K562 (cell line): ENCODE measurements at regions not wholly inside any gene's neighbourhood (a gene's known extent, or its start where the extent isn't known, plus 50 kb on each side); places are given as distances from the start of the nearest gene placed in this dataset.

Source experiments
- ATAC-seq: fragments of 200-7000 bp; cut with Tn5 transposase; 3 replicates; pipeline ENCODE4 v1.9.1; 2020; ENCODE audit warnings: moderate library complexity
- BruUV-seq: library from RNA; stranded (reverse); fragments of 400-500 nt; replicated peaks from 2 replicates; lab custom pipeline; 2021; lab: Mats Ljungman, UMichigan
- CTCF ChIA-PET: fragments of 300-600 bp; formaldehyde crosslinking; extraction: SDS; loops from one replicate; lab custom pipeline; 2021; ENCODE audit warnings: low intra/inter-chr PET ratio; lab: Yijun Ruan, JAX
- POLR2A ChIA-PET: fragments of 300-600, 350-650 bp; sonication (Branson Sonifier 250); formaldehyde crosslinking; extraction: SDS; loops from one replicate; lab custom pipeline; 2021; ENCODE audit warnings: antibody characterized with exemption, inconsistent platforms; lab: Yijun Ruan, JAX
- DNase-seq, 4 experiments: peaks; one replicate each; pipeline versions ENCODE4 v3.0.0 to v3.0.0-alpha.2; 2011 to 2018; ENCODE audit warnings: low spot score in 3 of 4, mixed read lengths in 3 of 4; ENCODE audit errors: extremely low read depth in 1 of 4
- FAIRE-seq: peaks from 2 replicates; lab custom pipeline; 2011; peaks lifted over from hg19 to GRCh38; lab: Jason Lieb, UNC
- H2AFZ ChIP-seq: 2 replicates; pipeline ENCODE4 v1.6.0; 2011; ENCODE audit warnings: low read depth, low read length, control low read depth, inconsistent platforms
- H3K27ac ChIP-seq: fragments of 200-600 bp; 3 replicates; pipeline ENCODE4 v1.8.0; 2011; ENCODE audit warnings: low read depth, mild to moderate bottlenecking, control low read depth, inconsistent platforms, low read length, moderate library complexity, mixed read lengths; ENCODE audit errors: extremely low read depth
- H3K27me3 ChIP-seq, 2 experiments: fragments of 300-600 bp in 1 of 2; 2 replicates in 1 of 2; 3 replicates in 1 of 2; pipeline versions ENCODE4 v1.6.0 to v1.8.0; 2011; ENCODE audit warnings: inconsistent platforms in 2 of 2, low read length in 2 of 2, mild to moderate bottlenecking in 1 of 2, mixed read lengths in 1 of 2, moderate library complexity in 1 of 2; ENCODE audit not compliant: control insufficient read depth in 2 of 2, insufficient read depth in 2 of 2
- H3K36me3 ChIP-seq: fragments of 300-600 bp; 3 replicates; pipeline ENCODE4 v1.8.0; 2011; ENCODE audit warnings: mild to moderate bottlenecking, low read length, inconsistent platforms; ENCODE audit not compliant: control insufficient read depth, insufficient read depth
- H3K4me1 ChIP-seq, 2 experiments: fragments of 200-600 bp in 1 of 2; replicated peaks in 1 of 2; 2 replicates in 1 of 2; 3 replicates in 1 of 2; pipeline versions ENCODE4 v1.5.1 to v1.8.0; 2011; ENCODE audit warnings: inconsistent platforms in 2 of 2, low read length in 2 of 2, mild to moderate bottlenecking in 1 of 2, mixed read lengths in 1 of 2, moderate library complexity in 1 of 2; ENCODE audit not compliant: control insufficient read depth in 2 of 2, insufficient read depth in 2 of 2
- H3K4me2 ChIP-seq: 2 replicates; pipeline ENCODE4 v1.6.1; 2011; ENCODE audit warnings: low read length, control low read depth, inconsistent platforms, mixed read lengths; ENCODE audit not compliant: insufficient read depth
- H3K4me3 ChIP-seq: fragments of 200-600 bp; sonication (generic), shearing (Covaris generic); 2 replicates; pipeline ENCODE4 v1.5.1; 2016; ENCODE audit warnings: control low read depth, inconsistent platforms
- H3K79me2 ChIP-seq: fragments of 200-600 bp; 3 replicates; pipeline ENCODE4 v1.8.0; 2011; ENCODE audit warnings: low read length, inconsistent platforms; ENCODE audit not compliant: control insufficient read depth, insufficient read depth
- H3K9ac ChIP-seq, 2 experiments: 2 replicates each; pipeline versions ENCODE4 v1.6.0 to v1.6.1; 2011; ENCODE audit warnings: low read depth in 2 of 2, low read length in 2 of 2, control low read depth in 1 of 2, inconsistent platforms in 1 of 2, mild to moderate bottlenecking in 1 of 2, mixed read lengths in 1 of 2; ENCODE audit not compliant: insufficient read depth in 1 of 2
- H3K9me1 ChIP-seq: one replicate; pipeline ENCODE4 v1.6.0; 2011; ENCODE audit warnings: inconsistent platforms, mild to moderate bottlenecking, low read length, moderate library complexity; ENCODE audit not compliant: control insufficient read depth, insufficient read depth
- H3K9me3 ChIP-seq: replicated peaks from 2 replicates; pipeline ENCODE4 v1.5.1; 2011; ENCODE audit warnings: low read depth, low read length, inconsistent platforms; ENCODE audit not compliant: control insufficient read depth, insufficient read depth
- H4K20me1 ChIP-seq: replicated peaks from 2 replicates; pipeline ENCODE4 v1.6.1; 2011; ENCODE audit warnings: low read length, inconsistent platforms, mixed read lengths; ENCODE audit not compliant: control insufficient read depth, insufficient read depth
- ETV6 ChIP-seq, 3 experiments: fragments of 150-350 bp in 1 of 3; sonication (generic) in 1 of 3; formaldehyde crosslinking in 1 of 3; IDR thresholded peaks; 2 replicates each; pipeline versions ENCODE4 v1.6.1 to v1.8.0; 2014 to 2022; ENCODE audit warnings: borderline replicate concordance in 2 of 3, low read depth in 2 of 3, antibody characterized with exemption in 1 of 3, low read length in 1 of 3, mild to moderate bottlenecking in 1 of 3, missing genetic modification reagents in 1 of 3
- ZNF507 ChIP-seq: conservative IDR thresholded peaks from 2 replicates; pipeline ENCODE4 v1.6.1; 2017; ENCODE audit warnings: missing genetic modification characterization, missing compliant biosample characterization
- ZNF75A ChIP-seq: fragments of 450-650 bp; formaldehyde crosslinking; IDR thresholded peaks from 2 replicates; pipeline ENCODE4 v1.4.0; 2020; ENCODE audit warnings: mild to moderate bottlenecking
- WGBS: fragments of 100-300 bp; shearing (Covaris generic); methylation state at CpG from one replicate; pipeline ENCODE4 v1.1.6; 2016; ENCODE audit warnings: low coverage, mixed read lengths; ENCODE audit not compliant: insufficient coverage; ENCODE audit errors: missing lambda C conversion rate; 5-methylcytosine and 5-hydroxymethylcytosine counted together
- in situ Hi-C: fragments of 300-500 bp; cut with MboI; formaldehyde crosslinking; loops from 4 replicates; pipeline ENCODE4 v1.15.0; 2018; ENCODE audit warnings: inconsistent platforms, mixed read lengths
- intact Hi-C: fragments of 100-400 bp; cut with micrococcal nuclease; formaldehyde crosslinking; loops from 2 replicates; pipeline ENCODE4 v1.14.2; 2022
- TF ChIP-seq, protein P1 (sequence below): fragments of 250-450 bp; sonication (Bioruptor Pico); IDR thresholded peaks from 2 replicates; pipeline ENCODE4 v1.9.0; 2021; ENCODE audit warnings: mild to moderate bottlenecking, inconsistent platforms
- TF ChIP-seq, protein P2 (sequence below), 2 experiments: fragments of 450-650 bp; conservative IDR thresholded peaks; 2 replicates each; pipeline ENCODE4 v1.6.1; 2017; ENCODE audit warnings: mild to moderate bottlenecking in 2 of 2, moderate library complexity in 2 of 2

DNA sequence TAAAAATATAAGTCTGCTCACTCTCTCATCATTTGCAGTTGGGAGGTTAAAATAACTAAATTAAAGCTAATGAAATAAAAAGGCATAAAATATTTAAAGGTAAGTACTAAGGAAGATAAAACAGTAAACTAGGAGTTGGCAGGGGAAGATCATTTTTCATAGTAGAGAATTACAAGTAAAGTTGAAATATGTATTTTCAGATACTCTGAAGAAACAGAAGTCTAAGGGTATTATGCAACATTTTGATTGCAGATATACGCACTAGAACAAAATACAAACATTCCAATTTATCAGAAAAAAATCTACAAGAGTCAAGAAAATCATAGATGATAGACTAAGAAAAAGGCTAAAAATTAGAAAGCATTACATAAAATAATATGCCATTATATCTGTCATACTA, 167.6 kb upstream of the CTAGE1 start (continued):
- TF ChIP-seq, protein P1, sequence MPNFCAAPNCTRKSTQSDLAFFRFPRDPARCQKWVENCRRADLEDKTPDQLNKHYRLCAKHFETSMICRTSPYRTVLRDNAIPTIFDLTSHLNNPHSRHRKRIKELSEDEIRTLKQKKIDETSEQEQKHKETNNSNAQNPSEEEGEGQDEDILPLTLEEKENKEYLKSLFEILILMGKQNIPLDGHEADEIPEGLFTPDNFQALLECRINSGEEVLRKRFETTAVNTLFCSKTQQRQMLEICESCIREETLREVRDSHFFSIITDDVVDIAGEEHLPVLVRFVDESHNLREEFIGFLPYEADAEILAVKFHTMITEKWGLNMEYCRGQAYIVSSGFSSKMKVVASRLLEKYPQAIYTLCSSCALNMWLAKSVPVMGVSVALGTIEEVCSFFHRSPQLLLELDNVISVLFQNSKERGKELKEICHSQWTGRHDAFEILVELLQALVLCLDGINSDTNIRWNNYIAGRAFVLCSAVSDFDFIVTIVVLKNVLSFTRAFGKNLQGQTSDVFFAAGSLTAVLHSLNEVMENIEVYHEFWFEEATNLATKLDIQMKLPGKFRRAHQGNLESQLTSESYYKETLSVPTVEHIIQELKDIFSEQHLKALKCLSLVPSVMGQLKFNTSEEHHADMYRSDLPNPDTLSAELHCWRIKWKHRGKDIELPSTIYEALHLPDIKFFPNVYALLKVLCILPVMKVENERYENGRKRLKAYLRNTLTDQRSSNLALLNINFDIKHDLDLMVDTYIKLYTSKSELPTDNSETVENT = no peak
- TF ChIP-seq ETV6 (IDR thresholded peaks at IDR 0.05; ENCODE audit: borderline replicate concordance in 1 of 2, low read depth in 2 of 2, low read length in 1 of 2) (no peak), ETV6 (CRISPR knock-in tag; IDR thresholded peaks at IDR 0.05; ENCODE audit: borderline replicate concordance) (no peak), ZNF75A (CRISPR knock-in tag) (no peak)

GRCh38 chr18:22585821-22586220, 168.1 kb upstream of the CTAGE1 start:
- no peaks in the 10 kb centered on the region for H3K36me3 ChIP-seq
- no peaks in the 10 kb centered on the region for H4K20me1 ChIP-seq
- intact Hi-C loops (no loop called here), in situ Hi-C loops (no loop called here)
- ChIA-PET CTCF (no interaction called here), POLR2A (interaction anchor here (0.6 to 1.0 kb wide), 2 partner anchors 43 to 207 kb away, joined by 3 read pairs; no protein-coding TSS in a partner anchor)
- no peaks in the 10 kb centered on the region for H3K79me2 ChIP-seq
- no peak overlapping the region for H3K9ac ChIP-seq
- H3K27ac ChIP-seq = no peak overlapping the region
- DNase-seq (no peak), FAIRE-seq (no peak), ATAC-seq (no peak)
- H2AFZ ChIP-seq = no peak overlapping the region
- no peak overlapping the region for H3K4me3 ChIP-seq
- H3K9me1 ChIP-seq = no peaks in the 10 kb centered on the region
- no peak overlapping the region for H3K4me2 ChIP-seq
- H3K4me1 ChIP-seq = no peaks in the 10 kb centered on the region
- 0 out of 2 replicates have a peak, but pooled peaks have one; percentile 11 for TF ChIP-seq ZNF507 (tag)
- TF ChIP-seq, protein P2, sequence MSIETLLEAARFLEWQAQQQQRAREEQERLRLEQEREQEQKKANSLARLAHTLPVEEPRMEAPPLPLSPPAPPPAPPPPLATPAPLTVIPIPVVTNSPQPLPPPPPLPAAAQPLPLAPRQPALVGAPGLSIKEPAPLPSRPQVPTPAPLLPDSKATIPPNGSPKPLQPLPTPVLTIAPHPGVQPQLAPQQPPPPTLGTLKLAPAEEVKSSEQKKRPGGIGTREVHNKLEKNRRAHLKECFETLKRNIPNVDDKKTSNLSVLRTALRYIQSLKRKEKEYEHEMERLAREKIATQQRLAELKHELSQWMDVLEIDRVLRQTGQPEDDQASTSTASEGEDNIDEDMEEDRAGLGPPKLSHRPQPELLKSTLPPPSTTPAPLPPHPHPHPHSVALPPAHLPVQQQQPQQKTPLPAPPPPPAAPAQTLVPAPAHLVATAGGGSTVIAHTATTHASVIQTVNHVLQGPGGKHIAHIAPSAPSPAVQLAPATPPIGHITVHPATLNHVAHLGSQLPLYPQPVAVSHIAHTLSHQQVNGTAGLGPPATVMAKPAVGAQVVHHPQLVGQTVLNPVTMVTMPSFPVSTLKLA (conservative IDR thresholded peaks at IDR 0.05) = no peak
- BruUV-seq = no TSS peak
- peaks cover 4% of the 10 kb centered on the region in 2 experiments; a peak in 1 of 5 replicates for H3K27me3 ChIP-seq
- WGBS = 0% methylated on average over 2 of the region's 2 CpGs
- H3K9me3 ChIP-seq = no peaks in the 10 kb centered on the region
